Panc1 (cell line): ENCODE measurements at regions not wholly inside any gene's neighbourhood (a gene's known extent, or its start where the extent isn't known, plus 50 kb on each side); places are given as distances from the start of the nearest gene placed in this dataset.

Experiments used
- ATAC-seq: fragments of 200-7000 bp; cut with Tn5 transposase; 2 replicates; pipeline ENCODE4 v1.9.1; 2020; ENCODE audit warnings: mild to moderate bottlenecking, moderate library complexity
- BruUV-seq: library from RNA; stranded (reverse); fragments of 400-500 nt; replicated peaks from 2 replicates; lab custom pipeline; 2021; lab: Mats Ljungman, UMichigan
- CTCF ChIA-PET: fragments of 300-600 bp; sonication (Branson Sonifier 250); formaldehyde crosslinking; loops from one replicate; lab custom pipeline; 2022; ENCODE audit warnings: antibody characterized with exemption; lab: Charles Lee
- POLR2A ChIA-PET: fragments of 300-600 bp; sonication (Branson Sonifier 250); formaldehyde crosslinking; loops from one replicate; lab custom pipeline; 2022; ENCODE audit warnings: antibody characterized with exemption; lab: Charles Lee
- DNase-seq: peaks from one replicate; pipeline ENCODE4 v3.0.0-alpha.2; 2010; ENCODE audit warnings: low read depth, low spot score
- H3K27ac ChIP-seq: 2 replicates; pipeline ENCODE4 v1.5.1; 2011; ENCODE audit warnings: mild to moderate bottlenecking, low read length, inconsistent platforms
- H3K27me3 ChIP-seq: fragments of 200-500 bp; sonication (Bioruptor generic); 2 replicates; pipeline ENCODE4 v1.6.0; 2014; ENCODE audit warnings: low read length, inconsistent platforms; ENCODE audit not compliant: control insufficient read depth, insufficient read depth
- H3K36me3 ChIP-seq: fragments of 200-500 bp; sonication (Bioruptor generic); 2 replicates; pipeline ENCODE4 v1.5.1; 2014; ENCODE audit warnings: inconsistent platforms, mild to moderate bottlenecking, low read length, moderate library complexity; ENCODE audit not compliant: control insufficient read depth, insufficient read depth
- H3K4me1 ChIP-seq: 2 replicates; pipeline ENCODE4 v1.5.1; 2011; ENCODE audit warnings: inconsistent platforms, mild to moderate bottlenecking, low read length, moderate library complexity; ENCODE audit not compliant: control insufficient read depth, insufficient read depth
- H3K4me3 ChIP-seq, 2 experiments: 2 replicates each; pipeline ENCODE4 v1.5.1; 2011 to 2012; ENCODE audit warnings: low read depth in 2 of 2, low read length in 2 of 2, mild to moderate bottlenecking in 2 of 2, inconsistent platforms in 1 of 2, moderate library complexity in 1 of 2
- H3K9me3 ChIP-seq: fragments of 200-500 bp; sonication (Bioruptor generic); 2 replicates; pipeline ENCODE4 v1.5.1; 2014; ENCODE audit warnings: low read depth, mild to moderate bottlenecking, inconsistent platforms, low read length, moderate library complexity; ENCODE audit not compliant: control insufficient read depth, insufficient read depth
- POLR2AphosphoS5 ChIP-seq: IDR thresholded peaks from 2 replicates; pipeline ENCODE4 v1.6.1; 2012; ENCODE audit warnings: mild to moderate bottlenecking, low read depth, low read length, moderate library complexity
- SIN3A ChIP-seq: IDR thresholded peaks from 2 replicates; pipeline ENCODE4 v1.6.1; 2012; ENCODE audit warnings: low read depth, mild to moderate bottlenecking, low read length, moderate library complexity, borderline replicate concordance; ENCODE audit not compliant: insufficient read depth
- TCF7L2 ChIP-seq: IDR thresholded peaks from 2 replicates; pipeline ENCODE4 v1.6.1; 2011; ENCODE audit warnings: mild to moderate bottlenecking, low read depth, low read length, inconsistent platforms
- in situ Hi-C: cut with HindIII; loops from 2 replicates; pipeline ENCODE4 v1.10.0; 2016; ENCODE audit warnings: low sequenced_read_pairs, low pct_unique_long_range_greater_than_20kb
- intact Hi-C: fragments of 100-400 bp; cut with micrococcal nuclease; formaldehyde crosslinking; loops from one replicate; pipeline ENCODE4 v1.10.0; 2022; ENCODE audit not compliant: unreplicated experiment
- TF ChIP-seq, protein P1 (sequence below), 2 experiments: IDR thresholded peaks; 2 replicates each; pipeline ENCODE4 v1.6.1; 2011 to 2012; ENCODE audit warnings: low read depth in 2 of 2, control low read depth in 1 of 2, low read length in 1 of 2, mild to moderate bottlenecking in 1 of 2, moderate library complexity in 1 of 2; ENCODE audit not compliant: insufficient read depth in 1 of 2
- TF ChIP-seq, protein P2 (sequence below): fragments of 450-650 bp; IDR thresholded peaks from 2 replicates; pipeline ENCODE4 v1.5.1; 2017; ENCODE audit warnings: mild to moderate bottlenecking

DNA sequence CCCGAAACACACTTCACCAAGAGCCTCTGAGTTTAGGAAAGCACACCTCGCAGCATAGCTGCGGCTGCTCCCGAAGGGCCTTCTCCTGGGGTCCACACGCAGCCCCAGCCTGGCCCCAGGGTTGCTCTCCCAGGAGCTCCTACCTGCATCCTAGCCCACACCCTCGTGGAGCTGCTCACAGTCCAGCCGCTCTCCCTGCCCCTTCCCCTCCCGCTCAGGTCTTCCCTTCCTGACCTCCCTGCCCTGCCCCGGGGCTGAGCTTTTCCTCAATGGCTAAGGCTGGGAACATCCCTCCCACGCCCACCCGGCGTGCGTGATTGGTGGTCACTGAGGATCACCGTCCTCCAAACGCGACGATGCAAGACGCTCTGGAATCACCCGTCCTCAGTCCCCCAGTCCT, 205.8 kb downstream of the FNDC1 start:
- ATAC-seq, result no peak

DNA sequence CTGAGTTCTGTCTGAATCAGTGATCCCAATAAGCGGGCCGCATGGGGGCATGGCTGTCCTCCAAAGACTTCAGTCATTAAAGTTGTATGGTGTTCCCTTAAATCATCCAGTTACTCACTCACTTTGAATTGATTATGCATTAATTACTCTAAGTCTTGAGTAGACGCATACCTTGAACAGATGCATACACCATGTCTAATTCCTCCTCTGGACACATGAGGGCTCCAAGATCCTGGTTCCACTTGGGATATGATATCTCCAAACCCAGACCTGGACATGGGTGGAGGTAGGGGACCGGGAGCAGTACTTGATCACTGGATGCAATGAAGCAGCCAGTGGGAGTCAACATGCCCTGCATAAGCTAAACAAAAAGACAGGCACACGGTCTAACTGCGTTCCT, 204.5 kb downstream of the FNDC1 start:
- ATAC-seq (no peak), DNase-seq (no peak)
- BruUV-seq, result no TSS peak
- Histone ChIP-seq H3K4me1 (no peaks in the 10 kb centered on the region), H3K36me3 (no peaks in the 10 kb centered on the region), H3K9me3 (no peaks in the 10 kb centered on the region), H3K4me3 (no peak overlapping the region), H3K27me3 (peaks cover 8% of the 10 kb centered on the region), H3K27ac (no peak overlapping the region)
- TF ChIP-seq, protein P1, sequence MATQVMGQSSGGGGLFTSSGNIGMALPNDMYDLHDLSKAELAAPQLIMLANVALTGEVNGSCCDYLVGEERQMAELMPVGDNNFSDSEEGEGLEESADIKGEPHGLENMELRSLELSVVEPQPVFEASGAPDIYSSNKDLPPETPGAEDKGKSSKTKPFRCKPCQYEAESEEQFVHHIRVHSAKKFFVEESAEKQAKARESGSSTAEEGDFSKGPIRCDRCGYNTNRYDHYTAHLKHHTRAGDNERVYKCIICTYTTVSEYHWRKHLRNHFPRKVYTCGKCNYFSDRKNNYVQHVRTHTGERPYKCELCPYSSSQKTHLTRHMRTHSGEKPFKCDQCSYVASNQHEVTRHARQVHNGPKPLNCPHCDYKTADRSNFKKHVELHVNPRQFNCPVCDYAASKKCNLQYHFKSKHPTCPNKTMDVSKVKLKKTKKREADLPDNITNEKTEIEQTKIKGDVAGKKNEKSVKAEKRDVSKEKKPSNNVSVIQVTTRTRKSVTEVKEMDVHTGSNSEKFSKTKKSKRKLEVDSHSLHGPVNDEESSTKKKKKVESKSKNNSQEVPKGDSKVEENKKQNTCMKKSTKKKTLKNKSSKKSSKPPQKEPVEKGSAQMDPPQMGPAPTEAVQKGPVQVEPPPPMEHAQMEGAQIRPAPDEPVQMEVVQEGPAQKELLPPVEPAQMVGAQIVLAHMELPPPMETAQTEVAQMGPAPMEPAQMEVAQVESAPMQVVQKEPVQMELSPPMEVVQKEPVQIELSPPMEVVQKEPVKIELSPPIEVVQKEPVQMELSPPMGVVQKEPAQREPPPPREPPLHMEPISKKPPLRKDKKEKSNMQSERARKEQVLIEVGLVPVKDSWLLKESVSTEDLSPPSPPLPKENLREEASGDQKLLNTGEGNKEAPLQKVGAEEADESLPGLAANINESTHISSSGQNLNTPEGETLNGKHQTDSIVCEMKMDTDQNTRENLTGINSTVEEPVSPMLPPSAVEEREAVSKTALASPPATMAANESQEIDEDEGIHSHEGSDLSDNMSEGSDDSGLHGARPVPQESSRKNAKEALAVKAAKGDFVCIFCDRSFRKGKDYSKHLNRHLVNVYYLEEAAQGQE (IDR thresholded peaks at IDR 0.05; ENCODE audit: insufficient read depth in 1 of 2, low read depth in 2 of 2, low read length in 1 of 2), result no peak
- TF ChIP-seq POLR2AphosphoS5 (no peak), TCF7L2 (no peak), SIN3A (no peak)
- TF ChIP-seq, protein P2, sequence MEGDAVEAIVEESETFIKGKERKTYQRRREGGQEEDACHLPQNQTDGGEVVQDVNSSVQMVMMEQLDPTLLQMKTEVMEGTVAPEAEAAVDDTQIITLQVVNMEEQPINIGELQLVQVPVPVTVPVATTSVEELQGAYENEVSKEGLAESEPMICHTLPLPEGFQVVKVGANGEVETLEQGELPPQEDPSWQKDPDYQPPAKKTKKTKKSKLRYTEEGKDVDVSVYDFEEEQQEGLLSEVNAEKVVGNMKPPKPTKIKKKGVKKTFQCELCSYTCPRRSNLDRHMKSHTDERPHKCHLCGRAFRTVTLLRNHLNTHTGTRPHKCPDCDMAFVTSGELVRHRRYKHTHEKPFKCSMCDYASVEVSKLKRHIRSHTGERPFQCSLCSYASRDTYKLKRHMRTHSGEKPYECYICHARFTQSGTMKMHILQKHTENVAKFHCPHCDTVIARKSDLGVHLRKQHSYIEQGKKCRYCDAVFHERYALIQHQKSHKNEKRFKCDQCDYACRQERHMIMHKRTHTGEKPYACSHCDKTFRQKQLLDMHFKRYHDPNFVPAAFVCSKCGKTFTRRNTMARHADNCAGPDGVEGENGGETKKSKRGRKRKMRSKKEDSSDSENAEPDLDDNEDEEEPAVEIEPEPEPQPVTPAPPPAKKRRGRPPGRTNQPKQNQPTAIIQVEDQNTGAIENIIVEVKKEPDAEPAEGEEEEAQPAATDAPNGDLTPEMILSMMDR, result no peak
- POLR2A ChIA-PET, result no interaction called here
- in situ Hi-C loops (no loop called here), intact Hi-C loops (no loop called here)
- CTCF ChIA-PET, result no interaction called here

More for the DNA sequence above, 205.8 kb downstream of the FNDC1 start:
- in situ Hi-C loops, result no loop called here
- Histone ChIP-seq H3K27me3 (peaks cover 8% of the 10 kb centered on the region), H3K4me3 (no peak overlapping the region), H3K4me1 (no peaks in the 10 kb centered on the region), H3K36me3 (no peaks in the 10 kb centered on the region), H3K9me3 (no peaks in the 10 kb centered on the region), H3K27ac (no peak overlapping the region)
- TF ChIP-seq TCF7L2, result no peak
- TF ChIP-seq, protein P2, result no peak
- TF ChIP-seq, protein P1 (IDR thresholded peaks at IDR 0.05; ENCODE audit: insufficient read depth in 1 of 2, low read depth in 2 of 2, low read length in 1 of 2), result no peak
- TF ChIP-seq SIN3A, result no peak
- no peak for TF ChIP-seq POLR2AphosphoS5
- DNase-seq, result no peak
- BruUV-seq, result no TSS peak
- ChIA-PET POLR2A (no interaction called here), CTCF (no interaction called here)
- intact Hi-C loops, result no loop called here
